ENCODE measurements at regions not wholly inside any gene's neighbourhood (a gene's known extent, or its start where the extent isn't known, plus 50 kb on each side); places are given as distances from the start of the nearest gene placed in this dataset.

DNA sequence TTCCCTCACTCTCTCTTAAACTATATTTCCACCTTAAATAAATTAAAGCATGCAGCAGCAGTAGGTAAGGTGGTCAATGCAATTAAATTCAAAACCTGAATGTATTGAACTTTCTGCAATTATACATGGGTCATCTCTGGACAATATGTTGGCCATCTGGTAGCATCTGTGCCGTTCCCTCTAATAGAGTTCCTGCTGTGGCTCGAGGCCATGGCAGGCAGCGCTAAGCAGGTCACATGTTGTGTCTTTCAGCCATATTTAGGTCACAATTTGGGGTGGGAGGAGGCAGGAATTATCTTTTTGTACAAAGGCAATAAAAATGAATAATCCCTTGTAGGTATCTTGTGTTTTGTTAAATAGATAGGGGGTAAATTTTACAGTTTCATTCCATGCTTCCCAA is 676.2 kb downstream of the ZEB2 start:
- DNase-seq (ENCODE audit: low spot score), result no peak
- Histone ChIP-seq H3K27ac (ENCODE audit: low read depth in 1 of 2, low read length in 2 of 2) (no peak overlapping the region), H3K9me3 (ENCODE audit: control insufficient read depth in 4 of 4, low read length in 3 of 4) (peaks cover 0 to 3% (median 0%) of the 10 kb centered on the region in 4 donors), H3K4me1 (ENCODE audit: control insufficient read depth in 4 of 4, insufficient read depth in 4 of 4, low read length in 3 of 4) (no peaks in the 10 kb centered on the region), H3K27me3 (ENCODE audit: control insufficient read depth in 4 of 4, insufficient read depth in 4 of 4, low read length in 3 of 4) (peaks cover 0 to 4% (median 0%) of the 10 kb centered on the region in 4 donors), H3K4me3 (ENCODE audit: low read depth in 1 of 3, low read length in 3 of 3) (no peak overlapping the region), H3K36me3 (ENCODE audit: control insufficient read depth in 4 of 4, insufficient read depth in 3 of 4, low read depth in 1 of 4, low read length in 3 of 4) (no peaks in the 10 kb centered on the region), H3K9ac (ENCODE audit: low read depth in 1 of 2, low read length in 2 of 2) (no peak overlapping the region)
- 79% methylated on average over 3 of the region's 3 CpGs for WGBS
- TF ChIP-seq, protein P1, sequence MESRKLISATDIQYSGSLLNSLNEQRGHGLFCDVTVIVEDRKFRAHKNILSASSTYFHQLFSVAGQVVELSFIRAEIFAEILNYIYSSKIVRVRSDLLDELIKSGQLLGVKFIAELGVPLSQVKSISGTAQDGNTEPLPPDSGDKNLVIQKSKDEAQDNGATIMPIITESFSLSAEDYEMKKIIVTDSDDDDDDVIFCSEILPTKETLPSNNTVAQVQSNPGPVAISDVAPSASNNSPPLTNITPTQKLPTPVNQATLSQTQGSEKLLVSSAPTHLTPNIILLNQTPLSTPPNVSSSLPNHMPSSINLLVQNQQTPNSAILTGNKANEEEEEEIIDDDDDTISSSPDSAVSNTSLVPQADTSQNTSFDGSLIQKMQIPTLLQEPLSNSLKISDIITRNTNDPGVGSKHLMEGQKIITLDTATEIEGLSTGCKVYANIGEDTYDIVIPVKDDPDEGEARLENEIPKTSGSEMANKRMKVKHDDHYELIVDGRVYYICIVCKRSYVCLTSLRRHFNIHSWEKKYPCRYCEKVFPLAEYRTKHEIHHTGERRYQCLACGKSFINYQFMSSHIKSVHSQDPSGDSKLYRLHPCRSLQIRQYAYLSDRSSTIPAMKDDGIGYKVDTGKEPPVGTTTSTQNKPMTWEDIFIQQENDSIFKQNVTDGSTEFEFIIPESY (IDR thresholded peaks at IDR 0.05), result no peak
- no peak for TF ChIP-seq HNF4G (IDR thresholded peaks at IDR 0.05)
- no peak for TF ChIP-seq FOXA2 (IDR thresholded peaks at IDR 0.05)
- TF ChIP-seq NR2F2 (IDR thresholded peaks at IDR 0.05), result no peak
- TF ChIP-seq, protein P2, sequence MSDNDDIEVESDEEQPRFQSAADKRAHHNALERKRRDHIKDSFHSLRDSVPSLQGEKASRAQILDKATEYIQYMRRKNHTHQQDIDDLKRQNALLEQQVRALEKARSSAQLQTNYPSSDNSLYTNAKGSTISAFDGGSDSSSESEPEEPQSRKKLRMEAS (IDR thresholded peaks at IDR 0.05), result no peak
- TF ChIP-seq SP1 (IDR thresholded peaks at IDR 0.05), result no peak
- TF ChIP-seq RXRA (IDR thresholded peaks at IDR 0.05), result no peak
- no peak for TF ChIP-seq JUND (IDR thresholded peaks at IDR 0.05)
- TF ChIP-seq, protein P3, sequence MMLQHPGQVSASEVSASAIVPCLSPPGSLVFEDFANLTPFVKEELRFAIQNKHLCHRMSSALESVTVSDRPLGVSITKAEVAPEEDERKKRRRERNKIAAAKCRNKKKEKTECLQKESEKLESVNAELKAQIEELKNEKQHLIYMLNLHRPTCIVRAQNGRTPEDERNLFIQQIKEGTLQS (IDR thresholded peaks at IDR 0.05), result no peak

DNA sequence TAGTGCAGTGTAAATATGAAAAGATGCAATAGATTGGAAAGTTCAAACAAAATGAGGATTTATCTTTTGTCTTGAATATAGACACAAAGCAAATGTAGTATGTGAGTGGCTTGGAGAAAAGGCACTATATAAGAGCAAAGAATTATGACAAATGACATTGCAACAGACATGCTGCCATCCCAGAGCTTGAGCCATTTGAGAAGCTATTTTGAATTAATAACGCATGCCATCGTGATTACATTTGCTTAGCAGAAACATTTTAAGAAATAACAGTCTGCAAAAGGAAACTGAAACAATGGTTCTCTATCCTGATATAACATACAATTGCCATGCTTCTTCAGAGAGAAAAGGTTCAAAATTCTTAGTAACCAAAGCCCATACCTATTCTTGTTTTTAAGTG is 677.1 kb downstream of the ZEB2 start:
- Histone ChIP-seq H3K4me3 (ENCODE audit: low read depth in 1 of 3, low read length in 3 of 3) (no peak overlapping the region), H3K27ac (ENCODE audit: low read depth in 1 of 2, low read length in 2 of 2) (no peak overlapping the region), H3K27me3 (ENCODE audit: control insufficient read depth in 4 of 4, insufficient read depth in 4 of 4, low read length in 3 of 4) (peaks cover 0 to 4% (median 0%) of the 10 kb centered on the region in 4 donors), H3K9ac (ENCODE audit: low read depth in 1 of 2, low read length in 2 of 2) (no peak overlapping the region), H3K4me1 (ENCODE audit: control insufficient read depth in 4 of 4, insufficient read depth in 4 of 4, low read length in 3 of 4) (no peaks in the 10 kb centered on the region), H3K9me3 (ENCODE audit: control insufficient read depth in 4 of 4, low read length in 3 of 4) (peaks cover 0 to 3% (median 0%) of the 10 kb centered on the region in 4 donors), H3K36me3 (ENCODE audit: control insufficient read depth in 4 of 4, insufficient read depth in 3 of 4, low read depth in 1 of 4, low read length in 3 of 4) (no peaks in the 10 kb centered on the region)
- no peak for DNase-seq (ENCODE audit: low spot score)
- WGBS, result 83% methylated on average over 2 of the region's 2 CpGs
- TF ChIP-seq, protein P4, sequence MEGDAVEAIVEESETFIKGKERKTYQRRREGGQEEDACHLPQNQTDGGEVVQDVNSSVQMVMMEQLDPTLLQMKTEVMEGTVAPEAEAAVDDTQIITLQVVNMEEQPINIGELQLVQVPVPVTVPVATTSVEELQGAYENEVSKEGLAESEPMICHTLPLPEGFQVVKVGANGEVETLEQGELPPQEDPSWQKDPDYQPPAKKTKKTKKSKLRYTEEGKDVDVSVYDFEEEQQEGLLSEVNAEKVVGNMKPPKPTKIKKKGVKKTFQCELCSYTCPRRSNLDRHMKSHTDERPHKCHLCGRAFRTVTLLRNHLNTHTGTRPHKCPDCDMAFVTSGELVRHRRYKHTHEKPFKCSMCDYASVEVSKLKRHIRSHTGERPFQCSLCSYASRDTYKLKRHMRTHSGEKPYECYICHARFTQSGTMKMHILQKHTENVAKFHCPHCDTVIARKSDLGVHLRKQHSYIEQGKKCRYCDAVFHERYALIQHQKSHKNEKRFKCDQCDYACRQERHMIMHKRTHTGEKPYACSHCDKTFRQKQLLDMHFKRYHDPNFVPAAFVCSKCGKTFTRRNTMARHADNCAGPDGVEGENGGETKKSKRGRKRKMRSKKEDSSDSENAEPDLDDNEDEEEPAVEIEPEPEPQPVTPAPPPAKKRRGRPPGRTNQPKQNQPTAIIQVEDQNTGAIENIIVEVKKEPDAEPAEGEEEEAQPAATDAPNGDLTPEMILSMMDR (IDR thresholded peaks at IDR 0.05; ENCODE audit: low read depth, low read length, missing input control), result no peak
- no peak for TF ChIP-seq NR2F2 (IDR thresholded peaks at IDR 0.05)
- no peak for TF ChIP-seq GABPA (IDR thresholded peaks at IDR 0.05 in 1 of 2, conservative IDR thresholded peaks at IDR 0.05 in 1 of 2)
- TF ChIP-seq FOXA2 (IDR thresholded peaks at IDR 0.05), result no peak
- no peak for TF ChIP-seq JUND (IDR thresholded peaks at IDR 0.05)
- TF ChIP-seq HNF4A (conservative IDR thresholded peaks at IDR 0.05), result no peak
- TF ChIP-seq, protein P2 (IDR thresholded peaks at IDR 0.05), result no peak
- no peak for TF ChIP-seq EGR1 (IDR thresholded peaks at IDR 0.05; ENCODE audit: low read depth in 2 of 2)
- TF ChIP-seq TAF1 (conservative IDR thresholded peaks at IDR 0.05), result no peak
- TF ChIP-seq HNF4G (IDR thresholded peaks at IDR 0.05), result no peak
- no peak for TF ChIP-seq RAD21 (IDR thresholded peaks at IDR 0.05)
- no peak for TF ChIP-seq YY1 (IDR thresholded peaks at IDR 0.05)
- TF ChIP-seq RXRA (IDR thresholded peaks at IDR 0.05), result no peak
- no peak for TF ChIP-seq SP1 (IDR thresholded peaks at IDR 0.05)
- TF ChIP-seq, protein P1 (IDR thresholded peaks at IDR 0.05), result no peak
- TF ChIP-seq, protein P5, sequence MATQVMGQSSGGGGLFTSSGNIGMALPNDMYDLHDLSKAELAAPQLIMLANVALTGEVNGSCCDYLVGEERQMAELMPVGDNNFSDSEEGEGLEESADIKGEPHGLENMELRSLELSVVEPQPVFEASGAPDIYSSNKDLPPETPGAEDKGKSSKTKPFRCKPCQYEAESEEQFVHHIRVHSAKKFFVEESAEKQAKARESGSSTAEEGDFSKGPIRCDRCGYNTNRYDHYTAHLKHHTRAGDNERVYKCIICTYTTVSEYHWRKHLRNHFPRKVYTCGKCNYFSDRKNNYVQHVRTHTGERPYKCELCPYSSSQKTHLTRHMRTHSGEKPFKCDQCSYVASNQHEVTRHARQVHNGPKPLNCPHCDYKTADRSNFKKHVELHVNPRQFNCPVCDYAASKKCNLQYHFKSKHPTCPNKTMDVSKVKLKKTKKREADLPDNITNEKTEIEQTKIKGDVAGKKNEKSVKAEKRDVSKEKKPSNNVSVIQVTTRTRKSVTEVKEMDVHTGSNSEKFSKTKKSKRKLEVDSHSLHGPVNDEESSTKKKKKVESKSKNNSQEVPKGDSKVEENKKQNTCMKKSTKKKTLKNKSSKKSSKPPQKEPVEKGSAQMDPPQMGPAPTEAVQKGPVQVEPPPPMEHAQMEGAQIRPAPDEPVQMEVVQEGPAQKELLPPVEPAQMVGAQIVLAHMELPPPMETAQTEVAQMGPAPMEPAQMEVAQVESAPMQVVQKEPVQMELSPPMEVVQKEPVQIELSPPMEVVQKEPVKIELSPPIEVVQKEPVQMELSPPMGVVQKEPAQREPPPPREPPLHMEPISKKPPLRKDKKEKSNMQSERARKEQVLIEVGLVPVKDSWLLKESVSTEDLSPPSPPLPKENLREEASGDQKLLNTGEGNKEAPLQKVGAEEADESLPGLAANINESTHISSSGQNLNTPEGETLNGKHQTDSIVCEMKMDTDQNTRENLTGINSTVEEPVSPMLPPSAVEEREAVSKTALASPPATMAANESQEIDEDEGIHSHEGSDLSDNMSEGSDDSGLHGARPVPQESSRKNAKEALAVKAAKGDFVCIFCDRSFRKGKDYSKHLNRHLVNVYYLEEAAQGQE (IDR thresholded peaks at IDR 0.05), result no peak
- TF ChIP-seq FOXA1 (IDR thresholded peaks at IDR 0.05), result no peak
